IPS-15b (cell line): ENCODE measurements at regions not wholly inside any gene's neighbourhood (a gene's known extent, or its start where the extent isn't known, plus 50 kb on each side); places are given as distances from the start of the nearest gene placed in this dataset.
"Not testable (repeated sequence)": the region's sequence is repeated elsewhere in the genome, so short reads cannot be mapped to it uniquely, and the experiment has no call there.

Source experiments
- H3K27me3 ChIP-seq: one replicate; pipeline ENCODE4 v1.6.1; 2013; ENCODE audit warnings: low read length; ENCODE audit not compliant: control insufficient read depth, insufficient read depth
- H3K36me3 ChIP-seq: one replicate; pipeline ENCODE4 v1.6.1; 2013; ENCODE audit warnings: low read length; ENCODE audit not compliant: control insufficient read depth, insufficient read depth
- H3K4me1 ChIP-seq: one replicate; pipeline ENCODE4 v1.6.1; 2013; ENCODE audit warnings: mild to moderate bottlenecking, low read length; ENCODE audit not compliant: control insufficient read depth, insufficient read depth
- H3K4me3 ChIP-seq: one replicate; pipeline ENCODE4 v1.5.1; 2013; ENCODE audit warnings: low read depth, low read length
- H3K9ac ChIP-seq: one replicate; pipeline ENCODE4 v1.6.1; 2013; ENCODE audit warnings: low read depth, mild to moderate bottlenecking, low read length
- H3K9me3 ChIP-seq: one replicate; pipeline ENCODE4 v1.6.1; 2013; ENCODE audit warnings: mild to moderate bottlenecking, low read length; ENCODE audit not compliant: control insufficient read depth, insufficient read depth

GRCh38 chr14:85061256-85061655 lies 468.7 kb upstream of the FLRT2 start:
- H3K9ac ChIP-seq = no peak overlapping the region
- no peaks in the 10 kb centered on the region for H3K27me3 ChIP-seq
- H3K36me3 ChIP-seq = no peaks in the 10 kb centered on the region
- no peak overlapping the region for H3K4me3 ChIP-seq
- no peaks in the 10 kb centered on the region for H3K9me3 ChIP-seq
- H3K4me1 ChIP-seq = no peaks in the 10 kb centered on the region

GRCh38 chr14:85063747-85064146 lies 466.2 kb upstream of the FLRT2 start:
- Histone ChIP-seq H3K27me3 (no peaks in the 10 kb centered on the region), H3K4me3 (no peak overlapping the region), H3K36me3 (no peaks in the 10 kb centered on the region), H3K4me1 (no peaks in the 10 kb centered on the region), H3K9me3 (no peaks in the 10 kb centered on the region), H3K9ac (no peak overlapping the region)

GRCh38 chr14:85071447-85071846 lies 458.5 kb upstream of the FLRT2 start:
- Histone ChIP-seq H3K4me3 (no peak overlapping the region), H3K9me3 (no peaks in the 10 kb centered on the region), H3K36me3 (no peaks in the 10 kb centered on the region), H3K27me3 (no peaks in the 10 kb centered on the region), H3K9ac (no peak overlapping the region), H3K4me1 (no peaks in the 10 kb centered on the region)

GRCh38 chr14:85074955-85075354 lies 455.0 kb upstream of the FLRT2 start:
- no peaks in the 10 kb centered on the region for H3K27me3 ChIP-seq
- no peaks in the 10 kb centered on the region for H3K36me3 ChIP-seq
- H3K9me3 ChIP-seq = no peaks in the 10 kb centered on the region
- no peak overlapping the region for H3K4me3 ChIP-seq
- H3K4me1 ChIP-seq = no peaks in the 10 kb centered on the region
- H3K9ac ChIP-seq = no peak overlapping the region

GRCh38 chr14:85075694-85076476 lies 454.1 kb upstream of the FLRT2 start:
- no peak overlapping the region for H3K4me3 ChIP-seq

GRCh38 chr14:85077716-85078115 lies 452.2 kb upstream of the FLRT2 start:
- H3K9me3 ChIP-seq, H3K4me3 ChIP-seq: not testable (repeated sequence)

More at GRCh38 chr14:85075694-85076476, 454.1 kb upstream of the FLRT2 start:
- Histone ChIP-seq H3K36me3 (no peaks in the 10 kb centered on the region), H3K27me3 (no peaks in the 10 kb centered on the region), H3K4me1 (no peaks in the 10 kb centered on the region), H3K9ac (no peak overlapping the region), H3K9me3 (no peaks in the 10 kb centered on the region)

GRCh38 chr14:85079842-85080730 lies 449.9 kb upstream of the FLRT2 start:
- Histone ChIP-seq H3K27me3 (no peaks in the 10 kb centered on the region), H3K4me3 (no peak overlapping the region), H3K36me3 (no peaks in the 10 kb centered on the region), H3K9ac (no peak overlapping the region), H3K4me1 (no peaks in the 10 kb centered on the region), H3K9me3 (no peaks in the 10 kb centered on the region)

More at GRCh38 chr14:85077716-85078115, 452.2 kb upstream of the FLRT2 start:
- H3K36me3 ChIP-seq, H3K27me3 ChIP-seq, H3K4me1 ChIP-seq, H3K9ac ChIP-seq: not testable (repeated sequence)

GRCh38 chr14:85084344-85084743 lies 445.6 kb upstream of the FLRT2 start:
- H3K9ac ChIP-seq = no peak overlapping the region
- H3K9me3 ChIP-seq = no peaks in the 10 kb centered on the region
- H3K4me3 ChIP-seq = no peak overlapping the region
- no peaks in the 10 kb centered on the region for H3K36me3 ChIP-seq
- H3K27me3 ChIP-seq = no peaks in the 10 kb centered on the region
- H3K4me1 ChIP-seq = no peaks in the 10 kb centered on the region

- no peaks in the 10 kb centered on the region for H3K9me3 ChIP-seq
- no peak overlapping the region for H3K4me3 ChIP-seq
- no peaks in the 10 kb centered on the region for H3K4me1 ChIP-seq
- no peaks in the 10 kb centered on the region for H3K36me3 ChIP-seq
- H3K27me3 ChIP-seq = no peaks in the 10 kb centered on the region
- no peak overlapping the region for H3K9ac ChIP-seq
Measured at GRCh38 chr14:85085981-85086380, 444.0 kb upstream of the FLRT2 start.

GRCh38 chr14:85087201-85087600 lies 442.7 kb upstream of the FLRT2 start:
- Histone ChIP-seq H3K9ac (no peak overlapping the region), H3K9me3 (no peaks in the 10 kb centered on the region), H3K4me1 (no peaks in the 10 kb centered on the region)

GRCh38 chr14:85088192-85088591 lies 441.8 kb upstream of the FLRT2 start:
- Histone ChIP-seq H3K4me3 (no peak overlapping the region), H3K36me3 (no peaks in the 10 kb centered on the region), H3K9me3 (no peaks in the 10 kb centered on the region), H3K27me3 (no peaks in the 10 kb centered on the region), H3K9ac (no peak overlapping the region), H3K4me1 (no peaks in the 10 kb centered on the region)

More at GRCh38 chr14:85087201-85087600, 442.7 kb upstream of the FLRT2 start:
- Histone ChIP-seq H3K36me3 (no peaks in the 10 kb centered on the region), H3K4me3 (no peak overlapping the region), H3K27me3 (no peaks in the 10 kb centered on the region)

GRCh38 chr14:85090681-85091080 lies 439.3 kb upstream of the FLRT2 start:
- Histone ChIP-seq H3K9me3 (no peaks in the 10 kb centered on the region), H3K4me1 (no peaks in the 10 kb centered on the region), H3K4me3 (no peak overlapping the region), H3K27me3 (no peaks in the 10 kb centered on the region), H3K9ac (no peak overlapping the region), H3K36me3 (no peaks in the 10 kb centered on the region)
